GM12864 (cell line): ENCODE measurements at regions not wholly inside any gene's neighbourhood (a gene's known extent, or its start where the extent isn't known, plus 50 kb on each side); places are given as distances from the start of the nearest gene placed in this dataset.

ENCODE experiments used
- DNase-seq: peaks from one replicate; pipeline ENCODE4 v3.0.0-alpha.2; 2011; ENCODE audit warnings: low read depth
- H3K4me3 ChIP-seq: 2 replicates; pipeline ENCODE4 v1.5.1; 2011; ENCODE audit warnings: mild to moderate bottlenecking, low read depth, low read length, control low read depth
- TF ChIP-seq, protein P1 (sequence below): IDR thresholded peaks from 2 replicates; pipeline ENCODE4 v1.5.1; 2011; ENCODE audit warnings: low read depth, mild to moderate bottlenecking, moderate library complexity, low read length, control low read depth, inconsistent platforms; ENCODE audit errors: missing control alignments

DNA sequence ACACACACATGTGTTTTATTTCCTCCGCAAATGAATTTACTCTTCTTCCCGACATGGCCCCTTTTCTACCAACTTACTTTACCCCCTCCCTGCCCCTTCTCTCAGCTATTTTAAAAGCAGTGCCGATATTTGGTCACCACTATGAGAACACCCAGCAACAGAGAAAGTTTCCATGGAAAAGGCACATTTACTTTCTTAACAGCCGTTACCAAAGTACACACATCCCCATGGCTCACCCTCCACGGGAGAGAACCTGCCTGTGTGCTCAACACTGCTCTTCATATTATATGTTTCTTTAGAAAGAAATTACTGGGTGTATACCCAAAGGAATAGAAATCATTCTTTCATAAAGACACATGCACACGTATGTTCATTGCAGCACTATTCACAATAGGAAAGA lies 714.4 kb downstream of the DCDC2C start:
- DNase-seq = no peak
- TF ChIP-seq, protein P1, sequence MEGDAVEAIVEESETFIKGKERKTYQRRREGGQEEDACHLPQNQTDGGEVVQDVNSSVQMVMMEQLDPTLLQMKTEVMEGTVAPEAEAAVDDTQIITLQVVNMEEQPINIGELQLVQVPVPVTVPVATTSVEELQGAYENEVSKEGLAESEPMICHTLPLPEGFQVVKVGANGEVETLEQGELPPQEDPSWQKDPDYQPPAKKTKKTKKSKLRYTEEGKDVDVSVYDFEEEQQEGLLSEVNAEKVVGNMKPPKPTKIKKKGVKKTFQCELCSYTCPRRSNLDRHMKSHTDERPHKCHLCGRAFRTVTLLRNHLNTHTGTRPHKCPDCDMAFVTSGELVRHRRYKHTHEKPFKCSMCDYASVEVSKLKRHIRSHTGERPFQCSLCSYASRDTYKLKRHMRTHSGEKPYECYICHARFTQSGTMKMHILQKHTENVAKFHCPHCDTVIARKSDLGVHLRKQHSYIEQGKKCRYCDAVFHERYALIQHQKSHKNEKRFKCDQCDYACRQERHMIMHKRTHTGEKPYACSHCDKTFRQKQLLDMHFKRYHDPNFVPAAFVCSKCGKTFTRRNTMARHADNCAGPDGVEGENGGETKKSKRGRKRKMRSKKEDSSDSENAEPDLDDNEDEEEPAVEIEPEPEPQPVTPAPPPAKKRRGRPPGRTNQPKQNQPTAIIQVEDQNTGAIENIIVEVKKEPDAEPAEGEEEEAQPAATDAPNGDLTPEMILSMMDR = no peak
- no peak overlapping the region for H3K4me3 ChIP-seq

DNA sequence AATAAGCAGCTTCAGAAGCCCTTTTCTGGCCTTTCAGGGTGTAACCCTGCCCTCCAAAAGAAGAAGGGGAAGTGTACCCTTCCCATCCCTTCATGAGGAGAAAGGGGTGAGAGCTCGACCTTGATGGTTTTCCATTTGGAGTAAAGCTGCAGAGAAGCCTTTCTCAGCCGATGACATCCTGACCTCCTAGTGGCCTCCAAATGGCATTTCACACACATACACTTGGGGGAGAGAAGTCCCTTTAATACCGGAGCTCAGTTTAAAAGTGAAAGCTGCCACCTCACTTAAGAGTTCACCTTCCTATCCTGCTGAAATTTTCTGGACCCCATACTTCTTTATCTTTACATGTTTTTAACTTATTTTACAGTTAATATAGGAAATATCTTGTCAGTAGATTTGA lies 716.7 kb downstream of the DCDC2C start:
- no peak overlapping the region for H3K4me3 ChIP-seq
- TF ChIP-seq, protein P1 = no peak
- DNase-seq = no peak

DNA sequence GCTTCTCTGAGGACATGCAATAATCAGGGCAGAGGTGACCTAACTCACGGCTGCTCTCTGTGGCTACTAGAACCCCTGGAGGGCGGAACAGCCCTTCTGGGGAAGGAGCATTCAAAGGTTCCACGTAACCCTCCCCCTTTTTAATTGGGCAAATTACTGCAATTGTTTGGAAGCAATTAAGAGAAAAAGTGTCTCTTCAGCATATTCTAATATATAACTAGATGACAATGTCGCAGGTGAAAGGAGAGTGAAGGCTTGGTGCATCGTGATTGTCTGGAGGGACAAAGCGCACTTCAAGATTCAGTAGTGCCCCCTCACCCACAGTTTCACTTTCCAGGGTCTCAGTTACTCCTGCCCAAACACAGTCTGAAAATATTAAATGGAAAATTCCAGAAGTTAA lies 720.8 kb downstream of the DCDC2C start:
- DNase-seq = no peak
- TF ChIP-seq, protein P1 = no peak
- no peak overlapping the region for H3K4me3 ChIP-seq

DNA sequence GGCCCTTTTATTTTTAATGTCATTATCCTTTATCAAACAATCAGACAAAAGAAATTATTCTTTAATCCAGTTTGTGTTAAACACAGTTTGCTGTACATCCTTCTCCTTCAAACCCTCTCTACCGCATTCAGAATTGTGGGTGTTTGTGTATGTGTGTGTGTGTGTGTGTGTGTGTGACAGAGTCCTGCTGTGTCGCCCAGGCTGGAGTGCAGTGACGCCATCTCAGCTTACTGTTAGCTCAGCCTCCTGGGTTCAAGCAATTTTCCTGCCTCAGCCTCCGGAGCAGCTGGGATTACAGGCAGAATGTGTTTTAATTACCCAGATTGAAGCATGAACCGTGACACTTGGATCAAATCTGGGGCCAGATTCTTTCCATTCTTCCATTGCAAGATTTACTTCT lies 723.7 kb downstream of the DCDC2C start:
- no peak overlapping the region for H3K4me3 ChIP-seq
- TF ChIP-seq, protein P1 = no peak
- no peak for DNase-seq

DNA sequence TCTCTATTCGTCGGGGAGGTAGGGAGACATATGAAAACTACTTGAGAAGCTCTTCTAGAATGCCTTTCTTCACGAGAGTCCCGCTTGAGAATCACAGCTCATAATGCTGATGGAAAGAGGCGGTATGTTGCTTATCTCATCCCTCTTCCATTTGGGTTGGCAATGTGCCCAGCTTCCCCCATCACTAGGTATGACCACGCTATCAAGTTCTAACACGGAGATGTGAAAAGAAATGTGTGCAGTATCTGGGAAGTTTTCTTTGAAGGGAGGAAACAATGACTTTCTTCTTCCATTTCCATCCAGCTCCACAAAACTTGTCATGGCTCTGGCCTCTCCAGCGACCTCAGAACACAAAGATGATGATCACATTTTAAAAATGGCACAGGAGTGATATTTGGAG lies 742.4 kb downstream of the DCDC2C start:
- no peak for DNase-seq
- TF ChIP-seq, protein P1 = no peak
- H3K4me3 ChIP-seq = no peak overlapping the region

DNA sequence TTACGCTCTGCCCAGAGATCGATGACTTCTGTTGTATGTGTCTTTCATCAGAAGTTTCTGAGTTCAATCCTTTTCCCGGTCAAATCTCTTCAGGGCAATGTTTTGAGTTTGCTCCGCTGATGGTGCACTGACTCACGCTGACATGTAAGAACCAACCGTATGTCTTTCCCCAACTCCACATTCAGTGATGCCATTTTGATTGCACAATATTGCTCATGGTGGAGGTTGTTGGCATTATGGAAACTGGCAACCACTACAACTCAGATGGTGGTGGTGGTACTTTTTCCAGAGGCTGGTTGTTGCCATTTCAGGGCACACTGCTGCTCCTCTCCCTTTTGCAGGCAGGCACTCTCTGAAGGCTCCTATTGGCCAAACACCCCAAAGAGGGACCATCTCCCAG lies 751.5 kb downstream of the DCDC2C start:
- H3K4me3 ChIP-seq = no peak overlapping the region
- no peak for DNase-seq
- TF ChIP-seq, protein P1 = no peak

DNA sequence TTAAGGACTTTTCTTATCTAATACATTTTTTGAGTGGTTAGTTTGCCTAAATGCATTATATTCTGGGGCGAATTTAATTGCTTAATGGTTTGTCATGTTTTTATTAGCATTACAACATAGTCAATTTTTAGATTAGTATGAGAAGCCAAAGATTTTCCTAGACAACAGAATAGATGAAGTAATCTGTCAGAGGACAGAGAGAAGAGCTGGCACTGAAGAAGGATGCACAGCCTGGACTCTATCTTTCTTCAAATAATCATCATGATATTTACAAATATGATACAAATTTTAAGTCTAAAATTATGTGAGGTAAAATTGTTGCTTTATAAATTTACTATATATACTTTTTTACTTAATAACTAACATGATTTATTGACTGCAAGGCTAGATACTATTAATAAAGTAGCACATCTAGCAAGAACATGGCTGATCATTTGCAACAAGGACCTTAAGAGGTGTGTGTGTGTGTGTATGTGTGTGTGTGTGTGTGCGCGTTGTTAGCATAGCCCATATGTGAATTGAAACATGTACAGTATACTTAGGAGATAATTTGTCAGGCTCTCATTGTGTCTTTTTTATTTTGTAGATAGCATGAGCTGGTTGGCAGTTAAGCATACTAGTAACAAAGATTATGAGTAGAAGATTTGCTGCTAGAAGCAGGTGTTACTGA lies 752.2 kb downstream of the DCDC2C start:
- DNase-seq = no peak
- H3K4me3 ChIP-seq = no peak overlapping the region
- TF ChIP-seq, protein P1 = no peak
